H9 (cell line): ENCODE measurements at regions not wholly inside any gene's neighbourhood (a gene's known extent, or its start where the extent isn't known, plus 50 kb on each side); places are given as distances from the start of the nearest gene placed in this dataset.

ENCODE experiments used
- DNase-seq: peaks from one replicate; pipeline ENCODE4 v3.0.0-alpha.2; 2017
- H2AFZ ChIP-seq: one replicate; pipeline ENCODE4 v1.6.1; 2013; ENCODE audit warnings: mild to moderate bottlenecking, low read length, control low read depth, moderate library complexity
- H2AK5ac ChIP-seq: 2 replicates; pipeline ENCODE4 v1.6.1; 2013; ENCODE audit warnings: low read length, control low read depth, mixed read lengths; ENCODE audit not compliant: insufficient read length
- H2BK120ac ChIP-seq: one replicate; pipeline ENCODE4 v1.6.1; 2013; ENCODE audit warnings: low read depth, mild to moderate bottlenecking, low read length, control low read depth, inconsistent platforms; ENCODE audit not compliant: poor library complexity, severe bottlenecking
- H2BK12ac ChIP-seq: 2 replicates; pipeline ENCODE4 v1.6.1; 2013; ENCODE audit warnings: low read length, control low read depth, mixed read lengths, low read depth; ENCODE audit not compliant: insufficient read length
- H2BK15ac ChIP-seq: 2 replicates; pipeline ENCODE4 v1.6.1; 2013; ENCODE audit warnings: low read depth, low read length, control low read depth
- H2BK20ac ChIP-seq: one replicate; pipeline ENCODE4 v1.6.1; 2013; ENCODE audit warnings: low read depth, mild to moderate bottlenecking, low read length, control low read depth, inconsistent platforms; ENCODE audit not compliant: poor library complexity, severe bottlenecking
- H2BK5ac ChIP-seq: 2 replicates; pipeline ENCODE4 v1.6.1; 2013; ENCODE audit warnings: low read length, control low read depth, mixed read lengths; ENCODE audit not compliant: insufficient read length
- H3K14ac ChIP-seq: 2 replicates; pipeline ENCODE4 v1.6.1; 2013; ENCODE audit warnings: low read length, control low read depth; ENCODE audit not compliant: insufficient read depth
- H3K18ac ChIP-seq: 2 replicates; pipeline ENCODE4 v1.6.1; 2013; ENCODE audit warnings: low read depth, mild to moderate bottlenecking, mixed read lengths, low read length, control low read depth; ENCODE audit not compliant: insufficient read length
- H3K23ac ChIP-seq: 2 replicates; pipeline ENCODE4 v1.6.1; 2013; ENCODE audit warnings: low read length, control low read depth, mixed read lengths, low read depth; ENCODE audit not compliant: insufficient read length
- H3K23me2 ChIP-seq: 2 replicates; pipeline ENCODE4 v1.6.1; 2013; ENCODE audit warnings: low read depth, mild to moderate bottlenecking, mixed read lengths, low read length, control low read depth; ENCODE audit not compliant: insufficient read length, poor library complexity, severe bottlenecking
- H3K27ac ChIP-seq: 2 replicates; pipeline ENCODE4 v1.5.1; 2013; ENCODE audit warnings: low read length, control low read depth, mixed read lengths, low read depth; ENCODE audit not compliant: insufficient read length
- H3K27me3 ChIP-seq: 2 replicates; pipeline ENCODE4 v1.6.1; 2013; ENCODE audit warnings: low read length, control low read depth, inconsistent platforms; ENCODE audit not compliant: insufficient read depth
- H3K4ac ChIP-seq: 2 replicates; pipeline ENCODE4 v1.6.1; 2013; ENCODE audit warnings: low read depth, mild to moderate bottlenecking, control low read depth, inconsistent platforms, low read length, moderate library complexity
- H3K4me1 ChIP-seq: 2 replicates; pipeline ENCODE4 v1.6.1; 2013; ENCODE audit warnings: low read length, control low read depth, inconsistent platforms; ENCODE audit not compliant: insufficient read depth
- H3K4me2 ChIP-seq: 2 replicates; pipeline ENCODE4 v1.6.1; 2013; ENCODE audit warnings: low read length, control low read depth, mixed read lengths; ENCODE audit not compliant: insufficient read length, insufficient read depth
- H3K56ac ChIP-seq: 2 replicates; pipeline ENCODE4 v1.6.1; 2013; ENCODE audit warnings: low read depth, mild to moderate bottlenecking, mixed read lengths, low read length, control low read depth; ENCODE audit not compliant: insufficient read length
- H3K79me1 ChIP-seq: 2 replicates; pipeline ENCODE4 v1.6.1; 2013; ENCODE audit warnings: low read depth, mild to moderate bottlenecking, moderate library complexity, low read length, control low read depth, inconsistent platforms; ENCODE audit not compliant: insufficient read depth, poor library complexity, severe bottlenecking
- H3K79me2 ChIP-seq: 2 replicates; pipeline ENCODE4 v1.6.1; 2013; ENCODE audit warnings: low read length, control low read depth, inconsistent platforms; ENCODE audit not compliant: insufficient read depth
- H3K9ac ChIP-seq: 2 replicates; pipeline ENCODE4 v1.6.1; 2013; ENCODE audit warnings: low read length, control low read depth, mixed read lengths; ENCODE audit not compliant: insufficient read length; ENCODE audit errors: extremely low read depth
- H3K9me3 ChIP-seq: one replicate; pipeline ENCODE4 v1.6.1; 2013; ENCODE audit warnings: low read depth, low read length, inconsistent platforms; ENCODE audit not compliant: control insufficient read depth
- H3T11ph ChIP-seq: one replicate; pipeline ENCODE4 v1.6.1; 2013; ENCODE audit warnings: mild to moderate bottlenecking, low read length, control low read depth, inconsistent platforms
- H4K20me1 ChIP-seq: one replicate; pipeline ENCODE4 v1.6.1; 2013; ENCODE audit not compliant: control insufficient read depth, insufficient read length, insufficient read depth
- H4K5ac ChIP-seq: 2 replicates; pipeline ENCODE4 v1.6.1; 2013; ENCODE audit warnings: low read depth, mild to moderate bottlenecking, mixed read lengths, low read length, control low read depth; ENCODE audit not compliant: insufficient read length
- H4K8ac ChIP-seq: replicated peaks from 2 replicates; pipeline ENCODE4 v1.6.1; 2013; ENCODE audit warnings: low read length, control low read depth, mixed read lengths, low read depth; ENCODE audit not compliant: insufficient read length
- H4K91ac ChIP-seq: 2 replicates; pipeline ENCODE4 v1.6.1; 2013; ENCODE audit warnings: low read depth, mild to moderate bottlenecking, moderate library complexity, mixed read lengths, low read length, control low read depth; ENCODE audit not compliant: insufficient read length
- H3K27ac Mint-ChIP-seq, 3 experiments: 2 replicates in 2 of 3; 3 replicates in 1 of 3; pipeline ENCODE4 v1.8.0; 2020 to 2021; ENCODE audit warnings: mixed read lengths in 3 of 3, mild to moderate bottlenecking in 1 of 3, moderate library complexity in 1 of 3
- H3K27me3 Mint-ChIP-seq: 2 replicates; pipeline ENCODE4 v1.8.0; 2021; ENCODE audit warnings: low read depth, mild to moderate bottlenecking, moderate library complexity, mixed read lengths
- H3K36me3 Mint-ChIP-seq, 3 experiments: 2 replicates in 2 of 3; 3 replicates in 1 of 3; pipeline ENCODE4 v1.8.0; 2020 to 2021; ENCODE audit warnings: low read depth in 3 of 3, mixed read lengths in 3 of 3; ENCODE audit not compliant: insufficient read depth in 1 of 3
- H3K4me1 Mint-ChIP-seq, 2 experiments: 2 replicates each; pipeline ENCODE4 v1.8.0; 2020; ENCODE audit warnings: mixed read lengths in 2 of 2
- H3K4me3 Mint-ChIP-seq, 2 experiments: 2 replicates in 1 of 2; 3 replicates in 1 of 2; pipeline ENCODE4 v1.8.0; 2020 to 2021; ENCODE audit warnings: mild to moderate bottlenecking in 2 of 2, mixed read lengths in 2 of 2, moderate library complexity in 1 of 2
- H3K9me3 Mint-ChIP-seq, 2 experiments: 2 replicates in 1 of 2; 3 replicates in 1 of 2; pipeline ENCODE4 v1.8.0; 2020; ENCODE audit warnings: mild to moderate bottlenecking in 2 of 2, mixed read lengths in 2 of 2, moderate library complexity in 1 of 2
- CTCF ChIP-seq: fragments of 200-600 bp; sonication (generic); conservative IDR thresholded peaks from 3 replicates; pipeline ENCODE4 v1.8.0; 2021; ENCODE audit warnings: antibody characterized with exemption, mild to moderate bottlenecking
- WGBS: extraction: QIAGEN DNeasy Blood & Tissue Kit; methylation state at CpG from one replicate; pipeline ENCODE4 v1.1.7; 2013; ENCODE audit warnings: missing lambda C conversion rate, low lambda C conversion rate, mixed read lengths; ENCODE audit not compliant: insufficient read length; ENCODE audit errors: extremely low coverage; 5-methylcytosine and 5-hydroxymethylcytosine counted together

- no peak overlapping the region for H3K4me2 ChIP-seq
- Mint-ChIP-seq H3K4me1 (no peaks in the 10 kb centered on the region; a peak in 1 of 4 replicates), H3K27me3 (no peaks in the 10 kb centered on the region), H3K27ac (no peak overlapping the region), H3K4me3 (no peak overlapping the region), H3K36me3 (no peaks in the 10 kb centered on the region), H3K9me3 (peaks cover 0 to 4% of the 10 kb centered on the region in 2 experiments; a peak in 1 of 5 replicates)
- no peaks in the 10 kb centered on the region for H3K9me3 ChIP-seq
- no peak overlapping the region for H3K23ac ChIP-seq
- H4K8ac ChIP-seq = no peak overlapping the region
- H2AFZ ChIP-seq = no peak overlapping the region
- H3K18ac ChIP-seq = no peak overlapping the region
- no peak overlapping the region for H2BK120ac ChIP-seq
- DNase-seq = no peak
- TF ChIP-seq CTCF = no peak
- H3K23me2 ChIP-seq = no peaks in the 10 kb centered on the region
- H2BK5ac ChIP-seq = no peak overlapping the region
- H2BK12ac ChIP-seq = no peak overlapping the region
- WGBS = no CpG with 5 or more reads among the region's 1 CpG
- no peak overlapping the region for H3K14ac ChIP-seq
- H3K9ac ChIP-seq = no peak overlapping the region
- no peaks in the 10 kb centered on the region for H4K20me1 ChIP-seq
- no peak overlapping the region for H4K91ac ChIP-seq
- H2BK15ac ChIP-seq = no peak overlapping the region
- no peaks in the 10 kb centered on the region for H3K27me3 ChIP-seq
- no peak overlapping the region for H2AK5ac ChIP-seq
- no peak overlapping the region for H3K27ac ChIP-seq
- no peaks in the 10 kb centered on the region for H3K79me2 ChIP-seq
- H3K4ac ChIP-seq = no peak overlapping the region
- no peak overlapping the region for H3T11ph ChIP-seq
- no peak overlapping the region for H4K5ac ChIP-seq
- H3K79me1 ChIP-seq = no peaks in the 10 kb centered on the region
- no peak overlapping the region for H2BK20ac ChIP-seq
- no peaks in the 10 kb centered on the region for H3K4me1 ChIP-seq
- no peak overlapping the region for H3K56ac ChIP-seq
Measured at GRCh38 chr4:104631000-104631399, 136.3 kb upstream of the CXXC4 start.
